ENCODE measurements at regions not wholly inside any gene's neighbourhood (a gene's known extent, or its start where the extent isn't known, plus 50 kb on each side); places are given as distances from the start of the nearest gene placed in this dataset.
"Not testable (repeated sequence)": the region's sequence is repeated elsewhere in the genome, so short reads cannot be mapped to it uniquely, and the experiment has no call there.

DNA sequence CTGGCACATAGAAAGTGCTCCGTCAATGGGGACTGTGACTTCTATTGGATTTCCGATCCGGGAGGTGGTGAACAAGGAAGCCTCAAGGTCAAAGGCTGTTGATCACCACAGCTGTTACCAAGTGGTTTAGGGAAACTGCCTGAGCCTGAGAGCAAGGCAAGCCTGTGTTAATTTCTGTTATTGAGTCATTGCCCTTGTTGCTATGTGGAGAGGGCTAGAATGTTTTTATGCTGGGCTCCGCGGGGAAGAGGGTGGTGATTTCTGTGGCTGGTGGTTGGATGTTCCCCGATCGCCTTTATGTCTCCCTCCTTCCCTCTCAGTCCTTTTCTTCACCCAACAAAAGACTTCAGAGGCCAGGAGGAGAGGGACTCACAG lies 108.5 kb upstream of the ALX4 start:
- DNase-seq = no peak

DNA sequence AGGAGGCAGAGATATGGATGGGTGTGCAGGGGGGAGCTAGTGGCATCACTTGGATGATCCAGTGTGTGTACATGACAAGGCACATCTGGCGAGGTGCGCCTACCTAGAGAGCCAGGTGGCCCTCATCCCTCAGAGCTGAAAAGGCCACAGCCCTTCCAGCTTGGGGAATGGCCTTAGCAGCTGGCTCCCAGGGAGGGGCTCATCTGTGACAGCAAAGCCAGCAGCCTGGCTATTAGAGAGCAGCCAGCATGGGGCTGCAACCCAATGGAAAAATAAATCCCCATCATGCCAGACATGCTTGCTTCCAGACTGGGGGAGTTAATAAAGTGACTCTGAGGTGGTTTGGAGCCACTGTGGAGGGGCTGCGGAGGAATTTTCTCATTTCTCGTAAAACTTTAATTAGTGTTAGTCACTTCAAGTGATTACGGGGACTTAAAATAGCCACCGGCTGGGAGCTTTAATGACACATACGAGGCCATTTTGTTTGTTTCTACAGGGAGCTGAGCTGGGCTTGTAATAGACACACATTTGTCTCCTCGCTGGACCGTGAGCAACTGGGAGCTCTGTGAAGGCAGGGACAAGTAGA lies 111.2 kb upstream of the ALX4 start:
- no peak for DNase-seq

GRCh38 chr11:44423289-44423688 lies 113.3 kb upstream of the ALX4 start:
- DNase-seq = no peak

- DNase-seq = no peak
Observed at GRCh38 chr11:44424841-44425240, 114.9 kb upstream of the ALX4 start.

- no peak for DNase-seq
Observed at GRCh38 chr11:44426119-44426518, 116.2 kb upstream of the ALX4 start.

DNA sequence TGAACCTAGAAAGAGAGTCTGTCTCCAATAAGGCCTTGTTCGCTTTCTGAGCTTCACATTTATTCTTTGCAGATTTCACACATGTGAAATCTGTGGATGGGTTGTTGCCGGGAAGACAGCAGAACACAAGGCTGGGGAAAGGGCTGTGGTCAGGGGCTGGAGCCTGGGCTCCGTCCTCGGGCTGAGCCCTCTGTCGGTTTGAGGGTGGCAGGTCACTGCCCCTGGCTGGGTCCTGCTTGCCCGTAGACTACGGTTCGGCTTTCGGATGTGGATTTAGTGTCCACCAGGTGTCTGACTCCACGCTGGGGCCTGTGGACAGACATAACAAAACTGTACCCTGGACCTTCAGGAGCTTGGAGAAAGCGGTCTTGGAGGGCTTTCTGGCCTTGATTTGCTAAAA lies 117.0 kb upstream of the ALX4 start:
- DNase-seq = no peak

DNA sequence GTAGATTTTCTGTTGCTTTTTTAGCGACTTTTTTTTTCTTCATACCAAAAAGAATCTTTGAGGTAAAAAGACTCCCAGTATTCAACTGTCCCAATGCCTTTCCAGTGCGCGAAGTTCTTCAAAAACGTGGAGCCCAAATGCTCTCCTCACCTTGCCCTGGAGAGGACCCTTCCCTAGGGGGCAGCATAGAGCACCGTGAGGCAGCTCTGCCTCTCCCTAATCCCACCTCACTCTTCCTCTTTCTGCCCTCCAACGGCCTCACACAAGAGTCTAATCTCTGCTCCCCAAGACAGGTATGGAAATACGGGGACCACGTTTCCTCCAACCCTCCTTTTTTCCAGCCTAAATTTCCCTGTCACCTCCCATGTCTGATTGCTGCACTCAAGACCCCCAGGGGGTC lies 117.5 kb upstream of the ALX4 start:
- DNase-seq = peak; percentile 15

DNA sequence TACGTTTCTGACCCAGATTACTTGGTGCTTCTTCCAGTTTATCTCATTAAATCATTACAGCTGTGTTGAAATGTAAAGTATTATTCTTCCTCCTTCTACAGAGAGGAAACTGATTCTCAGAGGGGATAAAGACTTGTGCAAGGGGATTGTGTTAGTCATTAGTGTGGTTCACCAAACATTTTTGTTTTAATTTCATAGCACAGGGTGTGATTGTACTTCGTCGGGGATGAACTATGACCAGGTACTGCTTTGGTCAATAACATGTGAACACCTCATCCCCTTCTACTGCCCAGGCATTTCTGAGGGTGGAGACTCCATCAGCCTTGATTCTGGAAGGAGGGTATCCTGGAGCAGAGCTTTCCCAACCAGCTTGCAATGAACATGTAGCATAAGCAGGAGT lies 120.2 kb upstream of the ALX4 start:
- DNase-seq = no peak

GRCh38 chr11:44434191-44434590 lies 124.3 kb upstream of the ALX4 start:
- DNase-seq = peak; percentile 31

- no peak for DNase-seq
Observed at GRCh38 chr11:44437122-44437521, 127.2 kb upstream of the ALX4 start.

DNA sequence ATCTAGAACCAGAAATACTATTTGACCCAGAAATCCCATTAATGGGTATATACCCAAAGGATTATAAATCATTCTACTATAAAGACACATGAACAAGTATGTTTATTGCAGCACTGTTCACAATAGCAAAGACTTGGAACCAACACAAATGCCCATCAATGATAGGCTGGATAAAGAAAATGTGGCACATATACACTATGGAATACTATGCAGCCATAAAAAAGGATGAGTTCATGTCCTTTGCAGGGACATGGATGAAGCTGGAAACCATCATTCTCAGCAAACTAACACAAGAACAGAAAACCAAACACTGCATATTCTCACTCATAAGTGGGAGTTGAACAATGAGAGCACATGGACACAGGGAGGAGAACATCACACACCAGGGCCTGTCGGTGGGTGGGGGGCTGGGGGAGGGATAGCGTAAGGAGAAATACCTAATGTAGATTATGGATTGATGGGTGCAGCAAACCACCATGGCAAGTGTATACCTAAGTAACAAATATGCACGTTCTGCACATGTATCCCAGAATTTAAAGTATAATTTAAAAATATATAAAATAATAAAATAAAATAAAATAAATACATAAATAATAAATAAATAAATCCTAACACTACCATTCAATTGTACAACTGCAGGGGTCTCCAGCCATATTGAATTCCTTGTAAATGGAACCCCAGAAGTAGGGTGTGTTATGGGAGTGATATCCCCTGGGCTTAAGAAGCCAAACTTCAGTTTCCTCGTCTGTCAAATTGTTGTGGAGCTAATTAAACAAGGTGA lies 122.4 kb upstream of the CD82 start:
- not testable (repeated sequence) for DNase-seq

- no peak for DNase-seq
Observed at GRCh38 chr11:44443836-44444769, 121.4 kb upstream of the CD82 start.

- DNase-seq = no peak
Observed at GRCh38 chr11:44444770-44445321, 120.6 kb upstream of the CD82 start.

- no peak for DNase-seq
Observed at GRCh38 chr11:44445500-44446365, 119.7 kb upstream of the CD82 start.

DNA sequence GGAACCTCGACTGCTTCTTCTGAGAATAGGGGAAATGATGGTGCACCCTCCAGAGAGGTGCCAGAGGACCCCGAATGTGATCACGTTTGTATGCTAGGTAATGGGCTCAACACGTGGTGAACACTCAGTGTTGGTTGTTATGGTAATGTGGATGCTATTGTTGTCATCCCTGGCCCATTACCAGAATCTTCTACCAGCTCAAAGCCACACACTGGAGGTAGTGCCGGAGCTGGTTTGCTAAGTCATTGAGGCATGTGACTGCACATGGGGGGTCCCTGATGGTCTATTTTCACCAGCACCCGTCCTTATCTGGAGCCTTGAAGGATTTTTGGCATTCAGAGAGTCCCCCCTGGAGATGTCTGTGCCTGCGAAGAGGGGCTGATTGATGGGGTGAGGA lies 119.1 kb upstream of the CD82 start:
- no peak for DNase-seq

GRCh38 chr11:44446996-44447771 lies 118.3 kb upstream of the CD82 start:
- DNase-seq = no peak

- no peak for DNase-seq
Observed at GRCh38 chr11:44450295-44450932, 115.0 kb upstream of the CD82 start.

- DNase-seq = no peak
Observed at GRCh38 chr11:44451706-44452105, 113.8 kb upstream of the CD82 start.

- DNase-seq = no peak
Observed at GRCh38 chr11:44452827-44453572, 112.5 kb upstream of the CD82 start.

- no peak for DNase-seq
Observed at GRCh38 chr11:44453871-44454270, 111.6 kb upstream of the CD82 start.
